NB4 (cell line): ENCODE measurements at regions not wholly inside any gene's neighbourhood (a gene's known extent, or its start where the extent isn't known, plus 50 kb on each side); places are given as distances from the start of the nearest gene placed in this dataset.

Experiments used
- DNase-seq: peaks from one replicate; pipeline ENCODE4 v3.0.0; 2010; ENCODE audit warnings: low read depth
- H3K4me3 ChIP-seq: one replicate; pipeline ENCODE4 v1.5.1; 2011; ENCODE audit warnings: mild to moderate bottlenecking, low read depth, low read length, moderate library complexity
- MAX ChIP-seq: IDR thresholded peaks from 2 replicates; pipeline ENCODE4 v1.6.1; 2011; ENCODE audit warnings: low read depth, low read length
- MYC ChIP-seq: IDR thresholded peaks from 2 replicates; pipeline ENCODE4 v1.6.1; 2011; ENCODE audit warnings: low read depth, low read length
- POLR2A ChIP-seq: IDR thresholded peaks from 2 replicates; pipeline ENCODE4 v1.6.1; 2011; ENCODE audit warnings: mild to moderate bottlenecking; ENCODE audit not compliant: insufficient read length; ENCODE audit errors: extremely low read depth
- TF ChIP-seq, protein P1 (sequence below): IDR thresholded peaks from one replicate; pipeline ENCODE4 v1.5.1; 2012; ENCODE audit warnings: low read depth, low read length

- no peak for DNase-seq
- no peak for TF ChIP-seq MAX
- TF ChIP-seq POLR2A, result no peak
- no peak for TF ChIP-seq MYC
- TF ChIP-seq, protein P1, sequence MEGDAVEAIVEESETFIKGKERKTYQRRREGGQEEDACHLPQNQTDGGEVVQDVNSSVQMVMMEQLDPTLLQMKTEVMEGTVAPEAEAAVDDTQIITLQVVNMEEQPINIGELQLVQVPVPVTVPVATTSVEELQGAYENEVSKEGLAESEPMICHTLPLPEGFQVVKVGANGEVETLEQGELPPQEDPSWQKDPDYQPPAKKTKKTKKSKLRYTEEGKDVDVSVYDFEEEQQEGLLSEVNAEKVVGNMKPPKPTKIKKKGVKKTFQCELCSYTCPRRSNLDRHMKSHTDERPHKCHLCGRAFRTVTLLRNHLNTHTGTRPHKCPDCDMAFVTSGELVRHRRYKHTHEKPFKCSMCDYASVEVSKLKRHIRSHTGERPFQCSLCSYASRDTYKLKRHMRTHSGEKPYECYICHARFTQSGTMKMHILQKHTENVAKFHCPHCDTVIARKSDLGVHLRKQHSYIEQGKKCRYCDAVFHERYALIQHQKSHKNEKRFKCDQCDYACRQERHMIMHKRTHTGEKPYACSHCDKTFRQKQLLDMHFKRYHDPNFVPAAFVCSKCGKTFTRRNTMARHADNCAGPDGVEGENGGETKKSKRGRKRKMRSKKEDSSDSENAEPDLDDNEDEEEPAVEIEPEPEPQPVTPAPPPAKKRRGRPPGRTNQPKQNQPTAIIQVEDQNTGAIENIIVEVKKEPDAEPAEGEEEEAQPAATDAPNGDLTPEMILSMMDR, result no peak
- no peak overlapping the region for H3K4me3 ChIP-seq
These were observed 668.3 kb upstream of the NR3C2 start for GRCh38 chr4:149110481-149110880.

GRCh38 chr4:149108626-149109025 lies 666.4 kb upstream of the NR3C2 start:
- no peak for DNase-seq
- H3K4me3 ChIP-seq, result no peak overlapping the region
- TF ChIP-seq MAX (no peak), MYC (no peak), POLR2A (no peak)
- TF ChIP-seq, protein P1, result no peak

DNA sequence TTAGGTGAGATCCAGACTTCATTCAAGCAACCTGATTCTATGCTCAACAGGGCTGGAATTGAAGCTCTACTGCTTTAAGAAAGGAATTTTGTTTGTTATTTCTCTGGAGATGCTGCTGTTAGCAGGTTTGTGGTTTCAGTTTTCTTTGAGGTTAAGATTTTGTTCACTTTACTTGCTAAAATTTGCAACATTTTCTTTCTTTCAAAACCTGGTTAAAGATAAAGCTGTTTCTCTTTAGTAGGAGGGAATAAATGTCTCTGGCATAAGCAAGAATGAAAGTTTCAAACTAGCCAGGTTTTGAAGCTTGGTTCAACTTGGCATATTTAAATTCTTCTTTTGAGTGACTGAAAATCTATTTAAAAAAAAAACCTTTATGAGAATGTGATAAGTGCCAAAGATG lies 660.6 kb upstream of the NR3C2 start:
- TF ChIP-seq MYC (no peak), POLR2A (no peak), MAX (no peak)
- TF ChIP-seq, protein P1, result no peak
- DNase-seq, result no peak
- no peak overlapping the region for H3K4me3 ChIP-seq

DNA sequence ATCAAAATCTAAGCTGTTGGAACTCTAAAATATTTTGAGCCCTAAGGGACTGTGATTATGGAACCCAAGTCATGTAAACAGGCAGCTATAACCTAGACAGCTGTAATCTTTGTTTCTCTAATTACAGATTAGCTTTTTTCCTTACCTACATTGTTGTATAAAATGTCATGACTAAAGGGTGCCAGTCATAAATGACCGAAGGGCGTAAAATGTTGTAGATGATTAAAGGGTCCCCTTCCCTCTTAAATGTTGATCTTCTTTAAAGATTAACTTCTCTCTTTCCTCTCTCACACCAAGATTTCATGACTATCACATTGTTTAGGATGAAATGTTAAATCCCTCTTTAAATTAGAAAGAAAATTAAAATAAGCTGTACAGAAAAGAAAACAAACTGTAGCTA lies 659.4 kb upstream of the NR3C2 start:
- TF ChIP-seq POLR2A (no peak), MYC (no peak), MAX (no peak)
- TF ChIP-seq, protein P1, result no peak
- DNase-seq, result no peak
- H3K4me3 ChIP-seq, result no peak overlapping the region

- TF ChIP-seq POLR2A (no peak), MYC (no peak), MAX (no peak)
- TF ChIP-seq, protein P1, result no peak
- DNase-seq, result no peak
- no peak overlapping the region for H3K4me3 ChIP-seq
These were observed 653.6 kb upstream of the NR3C2 start for GRCh38 chr4:149095811-149096210.

DNA sequence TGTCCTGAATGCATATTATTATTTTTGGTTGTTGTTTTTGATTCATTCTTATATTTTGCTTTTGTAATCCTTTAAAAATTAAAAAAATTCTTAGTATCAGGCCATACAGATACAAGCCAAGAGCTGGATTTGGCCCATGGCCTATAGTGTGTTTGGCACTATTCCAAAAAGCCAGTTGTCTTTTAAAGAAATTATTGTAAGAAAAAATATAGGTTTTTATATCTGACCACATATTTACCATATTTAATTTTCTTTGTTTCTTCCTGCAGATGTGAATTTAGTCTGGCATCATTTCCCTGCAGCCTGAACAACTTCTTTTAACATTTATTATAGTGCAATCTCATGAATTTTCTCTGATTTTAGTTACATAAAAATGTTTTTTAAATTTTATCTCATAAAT lies 652.8 kb upstream of the NR3C2 start:
- TF ChIP-seq MYC, result no peak
- TF ChIP-seq POLR2A, result no peak
- TF ChIP-seq, protein P1, result no peak
- no peak for TF ChIP-seq MAX
- H3K4me3 ChIP-seq, result no peak overlapping the region
- DNase-seq, result no peak
